GM23338 (cell line): ENCODE measurements at regions not wholly inside any gene's neighbourhood (a gene's known extent, or its start where the extent isn't known, plus 50 kb on each side); places are given as distances from the start of the nearest gene placed in this dataset.

Source experiments
- CREB1 ChIP-seq: fragments of 250-450 bp; sonication (Bioruptor Pico); IDR thresholded peaks from 2 replicates; pipeline ENCODE4 v1.5.0; 2020; ENCODE audit warnings: low read depth, mild to moderate bottlenecking, moderate library complexity
- CTCF ChIP-seq, 2 experiments: fragments of 200-600 bp in 1 of 2; sonication (generic) in 1 of 2; conservative IDR thresholded peaks; 2 replicates each; pipeline versions ENCODE4 v1.5.1 to v1.6.1; 2016 to 2017; ENCODE audit warnings: antibody characterized with exemption in 2 of 2, low read depth in 2 of 2, mild to moderate bottlenecking in 2 of 2, moderate library complexity in 1 of 2
- EZH2 ChIP-seq: fragments of 200-600 bp; sonication (generic); IDR thresholded peaks from one replicate; pipeline ENCODE4 v1.8.0; 2017; ENCODE audit warnings: antibody characterized with exemption, mild to moderate bottlenecking, low read depth; ENCODE audit not compliant: unreplicated experiment
- EZH2phosphoT487 ChIP-seq: fragments of 200-600 bp; sonication (generic); IDR thresholded peaks from one replicate; pipeline ENCODE4 v1.8.1; 2018; ENCODE audit warnings: antibody characterized with exemption; ENCODE audit not compliant: unreplicated experiment
- NANOG ChIP-seq: IDR thresholded peaks from 2 replicates; pipeline ENCODE4 v1.6.1; 2016; ENCODE audit warnings: antibody characterized with exemption, borderline replicate concordance
- POLR2AphosphoS5 ChIP-seq: IDR thresholded peaks from 2 replicates; pipeline ENCODE4 v1.6.1; 2016; ENCODE audit warnings: antibody characterized with exemption, low read depth
- REST ChIP-seq: IDR thresholded peaks from one replicate; pipeline ENCODE4 v1.6.1; 2018; ENCODE audit warnings: antibody characterized with exemption; ENCODE audit not compliant: unreplicated experiment

- TF ChIP-seq EZH2 (no peak), POLR2AphosphoS5 (no peak), CTCF (conservative IDR thresholded peaks at IDR 0.05; ENCODE audit: low read depth in 2 of 2) (no peak), REST (no peak), EZH2phosphoT487 (no peak), CREB1 (CRISPR knock-in tag) (no peak), NANOG (no peak)
Measured at GRCh38 chr3:80241791-80242190, 474.0 kb upstream of the ROBO1 start.
